ENCODE measurements at regions not wholly inside any gene's neighbourhood (a gene's known extent, or its start where the extent isn't known, plus 50 kb on each side); places are given as distances from the start of the nearest gene placed in this dataset.

DNA sequence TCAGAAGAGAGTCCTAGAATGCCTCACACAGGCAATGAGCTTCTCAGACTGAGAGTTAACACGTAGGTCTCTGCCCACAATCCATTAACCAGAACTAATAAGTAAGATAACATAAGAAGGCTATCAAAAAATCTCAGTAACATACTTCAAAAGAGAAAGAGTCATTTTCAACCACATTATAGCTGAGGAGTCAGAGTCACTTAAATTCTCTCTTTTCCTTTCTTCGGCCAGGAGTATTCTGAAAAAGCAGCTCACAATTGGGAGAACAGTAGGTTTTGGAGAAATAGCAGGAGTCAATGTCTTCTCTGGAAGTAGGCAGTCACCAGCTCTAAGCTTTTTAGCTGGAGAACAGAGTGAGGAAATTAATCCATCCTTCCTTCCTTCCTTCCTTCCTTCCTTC lies 1364.4 kb upstream of the NXPH2 start:
- Histone ChIP-seq H3K4me3 (ENCODE audit: low read depth in 1 of 3, low read length in 3 of 3) (no peak overlapping the region), H3K9me3 (ENCODE audit: control insufficient read depth in 4 of 4, low read length in 3 of 4) (peaks cover 1 to 4% (median 2%) of the 10 kb centered on the region in 4 donors), H3K27ac (ENCODE audit: low read depth in 1 of 2, low read length in 2 of 2) (no peak overlapping the region), H3K36me3 (ENCODE audit: control insufficient read depth in 4 of 4, insufficient read depth in 3 of 4, low read depth in 1 of 4, low read length in 3 of 4) (no peaks in the 10 kb centered on the region), H3K9ac (ENCODE audit: low read depth in 1 of 2, low read length in 2 of 2) (no peak overlapping the region), H3K27me3 (ENCODE audit: control insufficient read depth in 4 of 4, insufficient read depth in 4 of 4, low read length in 3 of 4) (no peaks in the 10 kb centered on the region), H3K4me1 (ENCODE audit: control insufficient read depth in 4 of 4, insufficient read depth in 4 of 4, low read length in 3 of 4) (no peaks in the 10 kb centered on the region)
- WGBS = 73% methylated on average over 2 of the region's 2 CpGs
- TF ChIP-seq HNF4A (conservative IDR thresholded peaks at IDR 0.05) (no peak), FOXA1 (IDR thresholded peaks at IDR 0.05) (no peak), HNF4G (IDR thresholded peaks at IDR 0.05) (no peak), TAF1 (conservative IDR thresholded peaks at IDR 0.05) (no peak), RXRA (IDR thresholded peaks at IDR 0.05) (no peak), YY1 (IDR thresholded peaks at IDR 0.05) (no peak), NR2F2 (IDR thresholded peaks at IDR 0.05) (no peak)
- TF ChIP-seq, protein P1, sequence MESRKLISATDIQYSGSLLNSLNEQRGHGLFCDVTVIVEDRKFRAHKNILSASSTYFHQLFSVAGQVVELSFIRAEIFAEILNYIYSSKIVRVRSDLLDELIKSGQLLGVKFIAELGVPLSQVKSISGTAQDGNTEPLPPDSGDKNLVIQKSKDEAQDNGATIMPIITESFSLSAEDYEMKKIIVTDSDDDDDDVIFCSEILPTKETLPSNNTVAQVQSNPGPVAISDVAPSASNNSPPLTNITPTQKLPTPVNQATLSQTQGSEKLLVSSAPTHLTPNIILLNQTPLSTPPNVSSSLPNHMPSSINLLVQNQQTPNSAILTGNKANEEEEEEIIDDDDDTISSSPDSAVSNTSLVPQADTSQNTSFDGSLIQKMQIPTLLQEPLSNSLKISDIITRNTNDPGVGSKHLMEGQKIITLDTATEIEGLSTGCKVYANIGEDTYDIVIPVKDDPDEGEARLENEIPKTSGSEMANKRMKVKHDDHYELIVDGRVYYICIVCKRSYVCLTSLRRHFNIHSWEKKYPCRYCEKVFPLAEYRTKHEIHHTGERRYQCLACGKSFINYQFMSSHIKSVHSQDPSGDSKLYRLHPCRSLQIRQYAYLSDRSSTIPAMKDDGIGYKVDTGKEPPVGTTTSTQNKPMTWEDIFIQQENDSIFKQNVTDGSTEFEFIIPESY (IDR thresholded peaks at IDR 0.05) = no peak
- TF ChIP-seq, protein P2, sequence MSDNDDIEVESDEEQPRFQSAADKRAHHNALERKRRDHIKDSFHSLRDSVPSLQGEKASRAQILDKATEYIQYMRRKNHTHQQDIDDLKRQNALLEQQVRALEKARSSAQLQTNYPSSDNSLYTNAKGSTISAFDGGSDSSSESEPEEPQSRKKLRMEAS (IDR thresholded peaks at IDR 0.05) = no peak
- TF ChIP-seq, protein P3, sequence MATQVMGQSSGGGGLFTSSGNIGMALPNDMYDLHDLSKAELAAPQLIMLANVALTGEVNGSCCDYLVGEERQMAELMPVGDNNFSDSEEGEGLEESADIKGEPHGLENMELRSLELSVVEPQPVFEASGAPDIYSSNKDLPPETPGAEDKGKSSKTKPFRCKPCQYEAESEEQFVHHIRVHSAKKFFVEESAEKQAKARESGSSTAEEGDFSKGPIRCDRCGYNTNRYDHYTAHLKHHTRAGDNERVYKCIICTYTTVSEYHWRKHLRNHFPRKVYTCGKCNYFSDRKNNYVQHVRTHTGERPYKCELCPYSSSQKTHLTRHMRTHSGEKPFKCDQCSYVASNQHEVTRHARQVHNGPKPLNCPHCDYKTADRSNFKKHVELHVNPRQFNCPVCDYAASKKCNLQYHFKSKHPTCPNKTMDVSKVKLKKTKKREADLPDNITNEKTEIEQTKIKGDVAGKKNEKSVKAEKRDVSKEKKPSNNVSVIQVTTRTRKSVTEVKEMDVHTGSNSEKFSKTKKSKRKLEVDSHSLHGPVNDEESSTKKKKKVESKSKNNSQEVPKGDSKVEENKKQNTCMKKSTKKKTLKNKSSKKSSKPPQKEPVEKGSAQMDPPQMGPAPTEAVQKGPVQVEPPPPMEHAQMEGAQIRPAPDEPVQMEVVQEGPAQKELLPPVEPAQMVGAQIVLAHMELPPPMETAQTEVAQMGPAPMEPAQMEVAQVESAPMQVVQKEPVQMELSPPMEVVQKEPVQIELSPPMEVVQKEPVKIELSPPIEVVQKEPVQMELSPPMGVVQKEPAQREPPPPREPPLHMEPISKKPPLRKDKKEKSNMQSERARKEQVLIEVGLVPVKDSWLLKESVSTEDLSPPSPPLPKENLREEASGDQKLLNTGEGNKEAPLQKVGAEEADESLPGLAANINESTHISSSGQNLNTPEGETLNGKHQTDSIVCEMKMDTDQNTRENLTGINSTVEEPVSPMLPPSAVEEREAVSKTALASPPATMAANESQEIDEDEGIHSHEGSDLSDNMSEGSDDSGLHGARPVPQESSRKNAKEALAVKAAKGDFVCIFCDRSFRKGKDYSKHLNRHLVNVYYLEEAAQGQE (IDR thresholded peaks at IDR 0.05) = no peak
- DNase-seq (ENCODE audit: low spot score) = no peak

DNA sequence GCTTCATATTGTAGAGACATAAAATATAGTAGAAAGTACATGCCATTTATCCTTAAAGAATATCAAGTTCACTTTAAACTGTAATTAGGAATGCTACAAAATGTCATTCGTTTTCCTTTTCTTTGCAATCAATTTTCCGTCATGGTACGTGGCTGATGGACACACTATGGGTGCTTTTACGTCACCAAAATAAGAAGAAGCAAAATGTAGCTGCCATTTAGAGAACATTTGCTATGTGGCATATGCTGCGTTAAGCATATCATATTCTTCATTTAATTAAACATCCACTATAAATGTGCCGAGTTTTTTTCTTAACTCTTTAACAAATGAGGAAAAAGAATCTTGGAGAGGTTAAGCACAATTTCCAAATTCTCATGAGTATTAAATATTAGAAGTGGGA lies 1358.5 kb upstream of the NXPH2 start:
- Histone ChIP-seq H3K4me1 (ENCODE audit: control insufficient read depth in 4 of 4, insufficient read depth in 4 of 4, low read length in 3 of 4) (no peaks in the 10 kb centered on the region), H3K9me3 (ENCODE audit: control insufficient read depth in 4 of 4, low read length in 3 of 4) (peaks cover 1 to 4% (median 2%) of the 10 kb centered on the region in 4 donors), H3K27ac (ENCODE audit: low read depth in 1 of 2, low read length in 2 of 2) (no peak overlapping the region), H3K36me3 (ENCODE audit: control insufficient read depth in 4 of 4, insufficient read depth in 3 of 4, low read depth in 1 of 4, low read length in 3 of 4) (no peaks in the 10 kb centered on the region), H3K4me3 (ENCODE audit: low read depth in 1 of 3, low read length in 3 of 3) (no peak overlapping the region), H3K9ac (ENCODE audit: low read depth in 1 of 2, low read length in 2 of 2) (no peak overlapping the region), H3K27me3 (ENCODE audit: control insufficient read depth in 4 of 4, insufficient read depth in 4 of 4, low read length in 3 of 4) (no peaks in the 10 kb centered on the region)
- WGBS = 83% methylated on average over 6 of the region's 6 CpGs
- DNase-seq (ENCODE audit: low spot score) = no peak
- TF ChIP-seq FOXA1 (IDR thresholded peaks at IDR 0.05) (no peak), RAD21 (IDR thresholded peaks at IDR 0.05) (no peak)
- TF ChIP-seq, protein P4, sequence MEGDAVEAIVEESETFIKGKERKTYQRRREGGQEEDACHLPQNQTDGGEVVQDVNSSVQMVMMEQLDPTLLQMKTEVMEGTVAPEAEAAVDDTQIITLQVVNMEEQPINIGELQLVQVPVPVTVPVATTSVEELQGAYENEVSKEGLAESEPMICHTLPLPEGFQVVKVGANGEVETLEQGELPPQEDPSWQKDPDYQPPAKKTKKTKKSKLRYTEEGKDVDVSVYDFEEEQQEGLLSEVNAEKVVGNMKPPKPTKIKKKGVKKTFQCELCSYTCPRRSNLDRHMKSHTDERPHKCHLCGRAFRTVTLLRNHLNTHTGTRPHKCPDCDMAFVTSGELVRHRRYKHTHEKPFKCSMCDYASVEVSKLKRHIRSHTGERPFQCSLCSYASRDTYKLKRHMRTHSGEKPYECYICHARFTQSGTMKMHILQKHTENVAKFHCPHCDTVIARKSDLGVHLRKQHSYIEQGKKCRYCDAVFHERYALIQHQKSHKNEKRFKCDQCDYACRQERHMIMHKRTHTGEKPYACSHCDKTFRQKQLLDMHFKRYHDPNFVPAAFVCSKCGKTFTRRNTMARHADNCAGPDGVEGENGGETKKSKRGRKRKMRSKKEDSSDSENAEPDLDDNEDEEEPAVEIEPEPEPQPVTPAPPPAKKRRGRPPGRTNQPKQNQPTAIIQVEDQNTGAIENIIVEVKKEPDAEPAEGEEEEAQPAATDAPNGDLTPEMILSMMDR (IDR thresholded peaks at IDR 0.05; ENCODE audit: low read depth, low read length, missing input control) = no peak
- TF ChIP-seq, protein P1 (IDR thresholded peaks at IDR 0.05) = no peak

All from liver (tissue), 8 donors.